ENCODE measurements at regions not wholly inside any gene's neighbourhood (a gene's known extent, or its start where the extent isn't known, plus 50 kb on each side); places are given as distances from the start of the nearest gene placed in this dataset.

GRCh38 chr10:58955615-58956014, 220.8 kb upstream of the PHYHIPL start:
- no peaks in the 10 kb centered on the region for H3K36me3 Mint-ChIP-seq (ENCODE audit: low read depth)
- no peak overlapping the region for H3K4me3 Mint-ChIP-seq
- H3K4me1 Mint-ChIP-seq = no peaks in the 10 kb centered on the region
- DNase-seq (no peak), ATAC-seq (no peak)
- ChIA-PET POLR2A (no interaction called here), CTCF (interaction anchor here (0.9 kb wide), 1 partner anchor 668 kb away, joined by 3 read pairs; no protein-coding TSS in a partner anchor)
- intact Hi-C loops (cut with DNase I, micrococcal nuclease) = loop anchor here in 1 of 2 experiments (10.0 kb wide), 1 partner anchor 1079 kb away; no protein-coding TSS in a partner anchor
- peaks cover 3% of the 10 kb centered on the region for H3K27me3 Mint-ChIP-seq
- H3K27ac Mint-ChIP-seq = no peak overlapping the region
- H3K9me3 Mint-ChIP-seq (ENCODE audit: low read depth) = no peaks in the 10 kb centered on the region

DNA sequence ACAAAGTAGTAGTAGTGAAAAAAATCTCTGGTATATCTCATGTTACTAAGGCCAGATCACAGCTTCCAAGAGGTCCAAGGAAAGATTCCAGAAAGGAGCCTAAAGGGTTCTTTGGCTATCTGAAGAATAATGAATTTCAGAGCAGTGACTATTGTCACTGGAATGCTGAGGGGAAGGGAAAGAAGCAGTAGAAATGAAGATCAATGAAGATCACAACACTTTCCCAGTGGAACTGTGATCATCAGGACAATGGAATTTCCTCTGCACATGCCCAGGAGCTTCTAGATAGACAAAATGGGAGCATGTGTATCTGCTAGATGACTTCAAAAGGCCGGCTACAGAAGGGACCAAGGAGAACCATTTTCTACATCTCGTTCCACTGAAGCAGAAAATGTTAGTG, 219.5 kb upstream of the PHYHIPL start:
- Mint-ChIP-seq H3K27me3 (peaks cover 3% of the 10 kb centered on the region), H3K9me3 (ENCODE audit: low read depth) (no peaks in the 10 kb centered on the region), H3K36me3 (ENCODE audit: low read depth) (no peaks in the 10 kb centered on the region), H3K4me1 (no peaks in the 10 kb centered on the region), H3K4me3 (no peak overlapping the region), H3K27ac (no peak overlapping the region)
- no peak for DNase-seq
- intact Hi-C loops (cut with DNase I, micrococcal nuclease) = loop anchor here in 1 of 2 experiments (10.0 kb wide), 1 partner anchor 1078 kb away; no protein-coding TSS in a partner anchor
- ATAC-seq = no peak
- ChIA-PET CTCF (interaction anchor here (1.0 kb wide), 1 partner anchor 12 kb away, joined by 3 read pairs; no protein-coding TSS in a partner anchor), POLR2A (no interaction called here)

- ATAC-seq (no peak), DNase-seq (no peak)
- Mint-ChIP-seq H3K4me1 (no peaks in the 10 kb centered on the region), H3K36me3 (ENCODE audit: low read depth) (no peaks in the 10 kb centered on the region), H3K4me3 (no peak overlapping the region), H3K27me3 (peaks cover 3% of the 10 kb centered on the region), H3K27ac (no peak overlapping the region), H3K9me3 (ENCODE audit: low read depth) (no peaks in the 10 kb centered on the region)
- CTCF ChIA-PET = no interaction called here
- POLR2A ChIA-PET = no interaction called here
- intact Hi-C loops (cut with DNase I, micrococcal nuclease) = loop anchor here in 1 of 2 experiments (10.0 kb wide), 1 partner anchor 1077 kb away; no protein-coding TSS in a partner anchor
These were observed 218.9 kb upstream of the PHYHIPL start for GRCh38 chr10:58957517-58957916.

GRCh38 chr10:58963101-58963534, 213.3 kb upstream of the PHYHIPL start:
- ChIA-PET POLR2A (no interaction called here), CTCF (no interaction called here)
- peak; percentile 6 for DNase-seq
- Mint-ChIP-seq H3K36me3 (ENCODE audit: low read depth) (no peaks in the 10 kb centered on the region), H3K4me1 (no peaks in the 10 kb centered on the region), H3K9me3 (ENCODE audit: low read depth) (no peaks in the 10 kb centered on the region), H3K4me3 (no peak overlapping the region), H3K27ac (no peak overlapping the region), H3K27me3 (peaks cover 7% of the 10 kb centered on the region)
- intact Hi-C loops (cut with DNase I, micrococcal nuclease) = no loop called here
- no peak for ATAC-seq

GRCh38 chr10:58963723-58964124, 212.7 kb upstream of the PHYHIPL start:
- Mint-ChIP-seq H3K4me3 (no peak overlapping the region), H3K9me3 (ENCODE audit: low read depth) (no peaks in the 10 kb centered on the region), H3K27me3 (peaks cover 12% of the 10 kb centered on the region), H3K27ac (no peak overlapping the region), H3K36me3 (ENCODE audit: low read depth) (no peaks in the 10 kb centered on the region), H3K4me1 (no peaks in the 10 kb centered on the region)
- CTCF ChIA-PET = interaction anchor here (1.0 kb wide), 1 partner anchor 260 kb away, joined by 3 read pairs; no protein-coding TSS in a partner anchor
- POLR2A ChIA-PET = no interaction called here
- ATAC-seq (no peak), DNase-seq (no peak)
- intact Hi-C loops (cut with DNase I, micrococcal nuclease) = no loop called here

DNA sequence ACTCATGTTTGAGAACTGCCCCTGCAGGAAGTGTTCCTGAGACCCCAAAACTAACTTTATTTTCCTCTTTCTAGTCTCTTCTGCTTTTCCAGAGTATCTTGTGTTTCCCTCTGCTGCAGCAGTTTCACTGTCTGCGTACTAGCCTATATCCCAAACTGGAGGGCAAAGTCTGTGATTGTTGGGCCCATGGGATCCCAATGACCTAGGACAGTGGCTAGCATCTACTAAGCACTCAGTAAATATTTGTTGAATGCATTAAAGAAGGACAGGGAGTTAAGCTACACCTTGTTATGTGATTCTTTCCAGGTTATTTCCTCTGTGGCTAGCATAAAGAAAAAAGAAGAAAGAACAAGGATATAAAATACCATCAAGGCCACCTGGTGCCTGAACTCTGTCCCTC, 210.6 kb upstream of the PHYHIPL start:
- CTCF ChIA-PET = interaction anchor here (0.7 to 1.3 kb wide), 2 partner anchors 14 to 45 kb away, joined by 3 read pairs; no protein-coding TSS in a partner anchor
- no peak overlapping the region for H3K27ac Mint-ChIP-seq
- POLR2A ChIA-PET = no interaction called here
- no peaks in the 10 kb centered on the region for H3K4me1 Mint-ChIP-seq
- no peak for ATAC-seq
- H3K27me3 Mint-ChIP-seq = peaks cover 14% of the 10 kb centered on the region
- no peaks in the 10 kb centered on the region for H3K9me3 Mint-ChIP-seq (ENCODE audit: low read depth)
- no peak for DNase-seq
- intact Hi-C loops (cut with DNase I, micrococcal nuclease) = no loop called here
- H3K4me3 Mint-ChIP-seq = no peak overlapping the region
- no peaks in the 10 kb centered on the region for H3K36me3 Mint-ChIP-seq (ENCODE audit: low read depth)

DNA sequence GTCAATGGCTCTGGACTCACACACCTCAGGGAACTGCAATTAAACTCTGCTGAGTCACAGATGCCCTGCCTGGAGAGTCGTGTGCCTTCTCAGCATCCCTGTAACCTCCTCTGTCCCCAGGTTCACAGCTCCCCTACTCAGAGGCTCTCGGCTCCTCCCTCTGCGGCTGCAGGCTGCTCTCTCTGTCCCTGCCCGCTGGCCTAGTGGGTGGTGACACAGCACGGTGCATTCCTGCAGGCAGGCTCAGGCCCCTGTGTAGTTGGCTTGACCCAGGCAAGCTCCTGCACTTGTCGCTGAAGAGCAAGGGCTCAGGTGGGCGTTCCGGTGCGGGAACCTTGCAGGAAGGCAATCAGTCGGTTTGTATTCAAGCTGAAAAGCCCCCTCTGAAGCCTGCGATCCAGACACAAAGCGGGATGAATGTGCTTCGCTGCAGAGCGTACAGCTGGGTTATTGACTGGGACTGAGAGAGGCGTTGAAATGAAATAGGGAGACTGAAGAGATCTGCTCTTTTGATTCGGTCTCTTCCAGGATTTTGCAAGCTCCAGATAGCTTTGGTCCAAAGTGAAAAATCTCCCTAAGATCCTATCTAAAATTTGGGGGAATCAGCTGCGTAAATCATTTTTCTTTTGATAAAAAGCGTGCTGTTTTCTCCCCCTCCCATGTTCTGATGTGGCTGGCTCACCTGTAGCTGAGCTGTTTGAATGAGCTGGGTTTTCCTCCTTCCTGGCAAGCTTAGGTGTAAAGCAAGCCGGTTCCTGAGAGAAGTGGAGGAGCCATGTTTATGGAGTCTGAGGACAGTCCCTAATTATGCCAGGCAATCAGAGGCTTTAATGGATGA, 208.7 kb upstream of the PHYHIPL start:
- no peaks in the 10 kb centered on the region for H3K4me1 Mint-ChIP-seq

DNA sequence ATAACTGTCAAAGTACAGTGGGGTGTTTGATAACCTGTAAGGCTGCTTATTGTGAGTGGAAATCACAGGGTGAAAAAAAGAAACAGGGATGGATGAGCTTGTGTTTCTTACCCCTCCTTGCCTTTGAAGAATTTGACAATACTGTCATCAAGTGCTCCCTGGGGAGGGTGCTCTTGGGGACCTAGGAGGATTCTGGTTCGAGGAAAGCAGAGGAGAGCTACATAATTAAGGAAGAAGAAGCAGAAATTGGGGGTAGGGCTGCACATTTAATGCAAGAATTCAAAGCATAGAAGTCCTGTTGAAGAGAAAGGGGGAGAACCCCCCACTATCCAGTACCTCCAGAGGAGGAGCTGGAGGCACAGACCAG, 208.1 kb upstream of the PHYHIPL start:
- DNase-seq = no peak
- POLR2A ChIA-PET = no interaction called here
- H3K9me3 Mint-ChIP-seq (ENCODE audit: low read depth) = no peaks in the 10 kb centered on the region
- CTCF ChIA-PET = no interaction called here
- intact Hi-C loops (cut with DNase I, micrococcal nuclease) = no loop called here
- H3K27me3 Mint-ChIP-seq = peaks cover 14% of the 10 kb centered on the region
- ATAC-seq = no peak
- H3K27ac Mint-ChIP-seq = no peak overlapping the region
- no peak overlapping the region for H3K4me3 Mint-ChIP-seq
- H3K36me3 Mint-ChIP-seq (ENCODE audit: low read depth) = no peaks in the 10 kb centered on the region
- no peaks in the 10 kb centered on the region for H3K4me1 Mint-ChIP-seq

More for the DNA sequence above, 208.7 kb upstream of the PHYHIPL start:
- ATAC-seq = no peak
- POLR2A ChIA-PET = no interaction called here
- H3K4me3 Mint-ChIP-seq = no peak overlapping the region
- intact Hi-C loops (cut with DNase I, micrococcal nuclease) = no loop called here
- H3K9me3 Mint-ChIP-seq (ENCODE audit: low read depth) = no peaks in the 10 kb centered on the region
- CTCF ChIA-PET = no interaction called here
- H3K36me3 Mint-ChIP-seq (ENCODE audit: low read depth) = no peaks in the 10 kb centered on the region
- no peak for DNase-seq
- H3K27me3 Mint-ChIP-seq = peaks cover 14% of the 10 kb centered on the region
- H3K27ac Mint-ChIP-seq = no peak overlapping the region

- H3K4me1 Mint-ChIP-seq = no peaks in the 10 kb centered on the region
- CTCF ChIA-PET = interaction anchor here (0.7 to 1.1 kb wide), 2 partner anchors 13 to 18 kb away, joined by 3 read pairs; no protein-coding TSS in a partner anchor
- POLR2A ChIA-PET = no interaction called here
- intact Hi-C loops (cut with DNase I, micrococcal nuclease) = no loop called here
- H3K27ac Mint-ChIP-seq = no peak overlapping the region
- no peaks in the 10 kb centered on the region for H3K9me3 Mint-ChIP-seq (ENCODE audit: low read depth)
- ATAC-seq = no peak
- no peak for DNase-seq
- no peak overlapping the region for H3K4me3 Mint-ChIP-seq
- no peaks in the 10 kb centered on the region for H3K36me3 Mint-ChIP-seq (ENCODE audit: low read depth)
- peaks cover 14% of the 10 kb centered on the region for H3K27me3 Mint-ChIP-seq
These were observed 206.9 kb upstream of the PHYHIPL start for GRCh38 chr10:58969576-58969975.

DNA sequence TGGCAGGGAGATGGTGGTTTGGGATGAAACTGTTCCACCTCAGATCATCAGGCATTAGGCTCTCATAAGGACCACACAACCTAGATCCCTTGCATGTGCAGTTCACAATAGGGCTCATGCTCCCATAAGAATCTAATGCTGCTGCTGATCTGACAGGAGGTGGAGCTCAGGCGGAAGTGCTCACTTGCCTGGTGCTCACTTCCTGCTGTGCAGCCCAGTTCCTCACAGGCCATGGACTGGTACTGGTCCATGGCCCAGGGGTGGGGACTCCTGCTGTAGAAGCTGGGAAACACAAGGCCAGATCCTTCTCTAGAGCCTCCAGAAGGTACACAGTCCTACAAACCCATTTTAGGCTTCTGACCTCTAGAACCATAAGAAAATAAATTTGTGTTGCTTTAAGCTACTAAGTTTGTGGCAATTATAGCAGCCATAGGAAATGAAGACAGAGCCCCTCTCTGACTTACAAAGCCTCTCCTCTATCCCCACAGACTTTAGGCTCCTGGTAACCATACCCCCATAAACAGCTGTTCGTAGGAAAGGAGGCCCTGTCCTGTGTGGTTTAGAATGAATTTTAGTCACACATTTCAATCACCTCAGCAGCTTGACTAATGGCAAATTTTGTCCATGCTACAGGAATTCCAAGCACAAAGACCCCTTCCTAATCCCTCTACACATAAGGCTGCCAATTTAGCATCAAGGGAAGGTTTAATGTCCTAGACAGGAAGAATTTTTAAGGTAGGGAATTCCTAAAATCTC, 206.1 kb upstream of the PHYHIPL start:
- H3K36me3 Mint-ChIP-seq (ENCODE audit: low read depth) = no peaks in the 10 kb centered on the region
- ChIA-PET POLR2A (no interaction called here), CTCF (interaction anchor here (0.6 to 1.1 kb wide), 2 partner anchors 10 to 18 kb away, joined by 3 read pairs; no protein-coding TSS in a partner anchor)
- H3K27me3 Mint-ChIP-seq = peaks cover 14% of the 10 kb centered on the region
- DNase-seq (no peak), ATAC-seq (no peak)
- H3K27ac Mint-ChIP-seq = no peak overlapping the region
- intact Hi-C loops (cut with DNase I, micrococcal nuclease) = no loop called here
- no peak overlapping the region for H3K4me3 Mint-ChIP-seq
- H3K9me3 Mint-ChIP-seq (ENCODE audit: low read depth) = no peaks in the 10 kb centered on the region
- H3K4me1 Mint-ChIP-seq = no peaks in the 10 kb centered on the region

- no peak overlapping the region for H3K27ac Mint-ChIP-seq
- DNase-seq = no peak
- intact Hi-C loops (cut with DNase I, micrococcal nuclease) = no loop called here
- POLR2A ChIA-PET = no interaction called here
- no peak for ATAC-seq
- H3K27me3 Mint-ChIP-seq = peaks cover 14% of the 10 kb centered on the region
- CTCF ChIA-PET = interaction anchor here (0.6 kb wide), 1 partner anchor 11 kb away, joined by 3 read pairs; no protein-coding TSS in a partner anchor
- no peaks in the 10 kb centered on the region for H3K36me3 Mint-ChIP-seq (ENCODE audit: low read depth)
- H3K4me1 Mint-ChIP-seq = no peaks in the 10 kb centered on the region
- H3K9me3 Mint-ChIP-seq (ENCODE audit: low read depth) = no peaks in the 10 kb centered on the region
- no peak overlapping the region for H3K4me3 Mint-ChIP-seq
These were observed 205.2 kb upstream of the PHYHIPL start for GRCh38 chr10:58971211-58971610.
